ENCODE measurements at regions not wholly inside any gene's neighbourhood (a gene's known extent, or its start where the extent isn't known, plus 50 kb on each side); places are given as distances from the start of the nearest gene placed in this dataset.

GRCh38 chr4:175443547-175443946, 368.5 kb downstream of the GPM6A start:
- no peak for TF ChIP-seq KDM1A (IDR thresholded peaks at IDR 0.05; ENCODE audit: borderline replicate concordance, low read length)
- no peak for TF ChIP-seq MAX (IDR thresholded peaks at IDR 0.05)
- TF ChIP-seq POLR2AphosphoS5 (IDR thresholded peaks at IDR 0.05; ENCODE audit: low read depth, low read length): no peak
- TF ChIP-seq CTCF (IDR thresholded peaks at IDR 0.05; ENCODE audit: control extremely low read depth in 1 of 3, insufficient read depth in 1 of 3, low read depth in 1 of 3, low read length in 3 of 3): peak in 1 of 3 experiments; percentile 35; a peak in 1 of 4 replicates
- TF ChIP-seq RBBP5 (IDR thresholded peaks at IDR 0.05; ENCODE audit: borderline replicate concordance, low read depth, low read length): no peak
- no peak for TF ChIP-seq PHF8 (conservative IDR thresholded peaks at IDR 0.05; ENCODE audit: low read depth, low read length)
- no peak for TF ChIP-seq POLR2A (IDR thresholded peaks at IDR 0.05; ENCODE audit: control extremely low read depth in 1 of 2, low read depth in 2 of 2, low read length in 2 of 2)
- no peak for TF ChIP-seq POU5F1 (IDR thresholded peaks at IDR 0.05; ENCODE audit: low read depth, low read length)
- TF ChIP-seq RAD21 (IDR thresholded peaks at IDR 0.05 in 1 of 2, conservative IDR thresholded peaks at IDR 0.05 in 1 of 2; ENCODE audit: low read depth in 2 of 2, low read length in 2 of 2): peak; percentile 34 to 45; a peak in 3 of 4 replicates
- TF ChIP-seq CHD7 (IDR thresholded peaks at IDR 0.05; ENCODE audit: insufficient replicate concordance, low read length): no peak
- no peak for TF ChIP-seq FOSL1 (IDR thresholded peaks at IDR 0.05; ENCODE audit: insufficient read depth, low read depth, low read length)
- no peak for TF ChIP-seq CEBPB (IDR thresholded peaks at IDR 0.05; ENCODE audit: low read depth, low read length)
- no peak for TF ChIP-seq SP2 (IDR thresholded peaks at IDR 0.05; ENCODE audit: low read length)
- no peak for TF ChIP-seq JUND (IDR thresholded peaks at IDR 0.05; ENCODE audit: low read length)

All from H1 (cell line).